ENCODE measurements at regions not wholly inside any gene's neighbourhood (a gene's known extent, or its start where the extent isn't known, plus 50 kb on each side); places are given as distances from the start of the nearest gene placed in this dataset.

- Mint-ChIP-seq H3K27ac (no peak overlapping the region), H3K9me3 (peaks cover 19% of the 10 kb centered on the region), H3K36me3 (no peaks in the 10 kb centered on the region), H3K27me3 (ENCODE audit: low read depth) (no peaks in the 10 kb centered on the region), H3K4me1 (no peaks in the 10 kb centered on the region), H3K4me3 (no peak overlapping the region)
- DNase-seq (ENCODE audit: low spot score) (no peak), ATAC-seq (no peak)
- TF ChIP-seq USF1 (CRISPR knock-in tag; IDR thresholded peaks at IDR 0.05) (no peak), PREB (CRISPR knock-in tag; IDR thresholded peaks at IDR 0.05; ENCODE audit: borderline replicate concordance) (no peak), CREB1 (CRISPR knock-in tag; IDR thresholded peaks at IDR 0.05) (no peak), NFE2L1 (CRISPR knock-in tag; IDR thresholded peaks at IDR 0.05) (no peak), NR3C1 (CRISPR knock-in tag; conservative IDR thresholded peaks at IDR 0.05; ENCODE audit: low read depth) (no peak), JAZF1 (CRISPR knock-in tag; IDR thresholded peaks at IDR 0.05) (no peak), MXD4 (CRISPR knock-in tag; IDR thresholded peaks at IDR 0.05; ENCODE audit: borderline replicate concordance) (no peak), GTF2I (CRISPR knock-in tag; conservative IDR thresholded peaks at IDR 0.05) (no peak), FOXP4 (CRISPR knock-in tag; IDR thresholded peaks at IDR 0.05) (no peak), ATF6 (CRISPR knock-in tag; IDR thresholded peaks at IDR 0.05) (no peak), STAT6 (CRISPR knock-in tag; conservative IDR thresholded peaks at IDR 0.05; ENCODE audit: low read depth) (no peak), KAT7 (CRISPR knock-in tag; IDR thresholded peaks at IDR 0.05; ENCODE audit: borderline replicate concordance) (no peak), FOXP1 (CRISPR knock-in tag; IDR thresholded peaks at IDR 0.05; ENCODE audit: borderline replicate concordance) (no peak), ZNF423 (CRISPR knock-in tag; IDR thresholded peaks at IDR 0.05) (no peak), CDX4 (CRISPR knock-in tag; IDR thresholded peaks at IDR 0.05; ENCODE audit: borderline replicate concordance) (no peak)
- ChIA-PET POLR2A (no interaction called here), CTCF (no interaction called here)
These were observed 266.2 kb upstream of the ZFP64 start for GRCh38 chr20:52457826-52458225.

- POLR2A ChIA-PET = no interaction called here
These were observed 263.1 kb upstream of the ZFP64 start for GRCh38 chr20:52454660-52455059.

More at GRCh38 chr20:52454660-52455059, 263.1 kb upstream of the ZFP64 start:
- ATAC-seq (no peak), DNase-seq (ENCODE audit: low spot score) (no peak)
- CTCF ChIA-PET = interaction anchor here (1.7 kb wide), 1 partner anchor 142 kb away, joined by 6 read pairs; no protein-coding TSS in a partner anchor
- Mint-ChIP-seq H3K4me3 (no peak overlapping the region), H3K27me3 (ENCODE audit: low read depth) (no peaks in the 10 kb centered on the region), H3K9me3 (peaks cover 13% of the 10 kb centered on the region), H3K36me3 (no peaks in the 10 kb centered on the region), H3K4me1 (no peaks in the 10 kb centered on the region), H3K27ac (no peak overlapping the region)
- no peak for TF ChIP-seq MLX (CRISPR knock-in tag; IDR thresholded peaks at IDR 0.05)
- TF ChIP-seq ZNF281 (CRISPR knock-in tag; IDR thresholded peaks at IDR 0.05) = no peak

All from WTC11 (cell line).